Naive thymus-derived CD4-positive, alpha-beta T cell (primary cell): ENCODE measurements at regions not wholly inside any gene's neighbourhood (a gene's known extent, or its start where the extent isn't known, plus 50 kb on each side); places are given as distances from the start of the nearest gene placed in this dataset.

Experiments
- ATAC-seq: fragments of 150-1000 bp; cut with Tn5 transposase; 2 replicates; pipeline ENCODE4 v1.10.0; 2021; ENCODE audit warnings: mild to moderate bottlenecking, moderate library complexity
- CTCF ChIA-PET: fragments of 350-600 bp; sonication (Branson Sonifier 250); formaldehyde crosslinking; loops from one replicate; lab custom pipeline; 2021; ENCODE audit warnings: antibody characterized with exemption; lab: Charles Lee
- POLR2A ChIA-PET: fragments of 350-600 bp; sonication (Branson Sonifier 250); formaldehyde crosslinking; loops from one replicate; lab custom pipeline; 2021; ENCODE audit warnings: antibody characterized with exemption, inconsistent platforms; lab: Charles Lee
- DNase-seq, 9 donors: peaks; one replicate each; pipeline versions ENCODE4 v3.0.0 to v3.0.0-alpha.2; 2020 to 2022; ENCODE audit warnings: mixed read lengths in 1 of 9
- H3K27ac ChIP-seq: one replicate; pipeline ENCODE4 v1.7.0; 2013; ENCODE audit warnings: mild to moderate bottlenecking, low read depth, low read length, moderate library complexity
- H3K27me3 ChIP-seq, 2 donors: one replicate each; pipeline ENCODE4 v1.7.0; 2013; ENCODE audit warnings: low read length in 2 of 2, mild to moderate bottlenecking in 2 of 2, moderate library complexity in 2 of 2; ENCODE audit not compliant: control insufficient read depth in 2 of 2, insufficient read depth in 2 of 2
- H3K36me3 ChIP-seq, 3 experiments: 1 replicate in 2 of 3; 2 replicates in 1 of 3; pipeline ENCODE4 v1.7.0; 2013; ENCODE audit warnings: low read length in 3 of 3, mild to moderate bottlenecking in 3 of 3, moderate library complexity in 1 of 3; ENCODE audit not compliant: insufficient read depth in 3 of 3, control insufficient read depth in 2 of 3
- H3K4me1 ChIP-seq, 2 donors: one replicate each; pipeline ENCODE4 v1.7.0; 2013; ENCODE audit warnings: low read length in 2 of 2, mild to moderate bottlenecking in 2 of 2, moderate library complexity in 1 of 2; ENCODE audit not compliant: control insufficient read depth in 2 of 2, insufficient read depth in 2 of 2
- H3K4me3 ChIP-seq: 2 replicates; pipeline ENCODE4 v1.7.0; 2013; ENCODE audit warnings: mild to moderate bottlenecking, low read length
- H3K9me3 ChIP-seq, 3 experiments: 1 replicate in 2 of 3; 2 replicates in 1 of 3; pipeline ENCODE4 v1.7.0; 2013; ENCODE audit warnings: low read length in 3 of 3; ENCODE audit not compliant: control insufficient read depth in 2 of 3
- H3K27ac Mint-ChIP-seq, 9 donors: one replicate each; pipeline ENCODE4 v1.8.0; 2020 to 2022; ENCODE audit warnings: mixed read lengths in 9 of 9, mild to moderate bottlenecking in 8 of 9, moderate library complexity in 5 of 9, inconsistent platforms in 2 of 9
- H3K27me3 Mint-ChIP-seq, 5 donors: one replicate each; pipeline ENCODE4 v1.8.0; 2021 to 2022; ENCODE audit warnings: mixed read lengths in 5 of 5, mild to moderate bottlenecking in 1 of 5
- H3K36me3 Mint-ChIP-seq, 5 donors: one replicate each; pipeline ENCODE4 v1.8.0; 2020 to 2022; ENCODE audit warnings: mixed read lengths in 5 of 5, mild to moderate bottlenecking in 3 of 5, inconsistent platforms in 1 of 5
- H3K4me1 Mint-ChIP-seq, 7 donors: one replicate each; pipeline ENCODE4 v1.8.0; 2020 to 2022; ENCODE audit warnings: mixed read lengths in 7 of 7, mild to moderate bottlenecking in 3 of 7, inconsistent platforms in 1 of 7
- H3K4me3 Mint-ChIP-seq, 10 donors: one replicate each; pipeline ENCODE4 v1.8.0; 2020 to 2022; ENCODE audit warnings: mild to moderate bottlenecking in 10 of 10, mixed read lengths in 10 of 10, moderate library complexity in 6 of 10, inconsistent platforms in 2 of 10
- H3K9me3 Mint-ChIP-seq, 11 donors: one replicate each; pipeline ENCODE4 v1.8.0; 2020 to 2022; ENCODE audit warnings: mixed read lengths in 11 of 11, mild to moderate bottlenecking in 4 of 11, inconsistent platforms in 1 of 11, moderate library complexity in 1 of 11
- intact Hi-C, 2 donors: fragments of 100-400 bp; cut with micrococcal nuclease; formaldehyde crosslinking; loops; one replicate each; pipeline ENCODE4 v1.15.1; 2023

DNA sequence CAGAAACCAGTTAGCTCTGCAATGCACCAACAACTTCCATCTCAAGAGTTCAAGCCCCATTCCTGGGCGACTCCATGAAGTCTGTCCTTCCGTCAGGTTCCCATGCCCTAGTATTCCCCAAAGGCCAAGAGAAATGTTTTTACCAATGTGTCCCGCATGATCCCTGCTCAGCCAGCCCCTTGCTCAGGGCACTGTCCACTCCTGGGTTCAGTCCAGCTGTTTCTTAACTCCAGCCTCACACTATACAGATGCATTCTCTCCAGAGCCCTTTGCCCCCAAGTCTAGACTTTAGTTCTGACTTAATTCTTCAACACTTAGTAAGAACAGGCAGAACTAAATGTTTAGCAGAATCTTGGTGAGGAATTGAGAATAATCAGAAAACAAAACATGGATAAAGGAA is 497.5 kb downstream of the SOX6 start:
- DNase-seq (no peak), ATAC-seq (no peak)
- peaks cover 0 to 8% (median 3%) of the 10 kb centered on the region in 11 donors for H3K9me3 Mint-ChIP-seq
- intact Hi-C loops, result no loop called here
- Histone ChIP-seq H3K4me1 (no peaks in the 10 kb centered on the region), H3K27me3 (no peaks in the 10 kb centered on the region), H3K4me3 (no peak overlapping the region), H3K27ac (no peak overlapping the region), H3K36me3 (no peaks in the 10 kb centered on the region), H3K9me3 (no peaks in the 10 kb centered on the region)
- H3K27me3 Mint-ChIP-seq, result peaks cover 0 to 10% (median 7%) of the 10 kb centered on the region in 5 donors
- no peak overlapping the region for H3K27ac Mint-ChIP-seq
- H3K4me3 Mint-ChIP-seq, result no peak overlapping the region
- POLR2A ChIA-PET, result no interaction called here
- CTCF ChIA-PET, result no interaction called here
- no peaks in the 10 kb centered on the region for H3K4me1 Mint-ChIP-seq
- H3K36me3 Mint-ChIP-seq, result no peaks in the 10 kb centered on the region

GRCh38 chr11:15859411-15859810 is 496.9 kb downstream of the SOX6 start:
- Mint-ChIP-seq H3K36me3 (no peaks in the 10 kb centered on the region), H3K27me3 (peaks cover 0 to 7% (median 6%) of the 10 kb centered on the region in 5 donors), H3K4me1 (no peaks in the 10 kb centered on the region), H3K27ac (no peak overlapping the region), H3K9me3 (peaks cover 0 to 8% (median 3%) of the 10 kb centered on the region in 11 donors), H3K4me3 (no peak overlapping the region)
- Histone ChIP-seq H3K27me3 (no peaks in the 10 kb centered on the region), H3K27ac (no peak overlapping the region), H3K4me3 (no peak overlapping the region), H3K36me3 (no peaks in the 10 kb centered on the region), H3K9me3 (no peaks in the 10 kb centered on the region), H3K4me1 (no peaks in the 10 kb centered on the region)
- no peak for ATAC-seq
- no peak for DNase-seq
- POLR2A ChIA-PET, result no interaction called here
- CTCF ChIA-PET, result no interaction called here
- intact Hi-C loops, result no loop called here

DNA sequence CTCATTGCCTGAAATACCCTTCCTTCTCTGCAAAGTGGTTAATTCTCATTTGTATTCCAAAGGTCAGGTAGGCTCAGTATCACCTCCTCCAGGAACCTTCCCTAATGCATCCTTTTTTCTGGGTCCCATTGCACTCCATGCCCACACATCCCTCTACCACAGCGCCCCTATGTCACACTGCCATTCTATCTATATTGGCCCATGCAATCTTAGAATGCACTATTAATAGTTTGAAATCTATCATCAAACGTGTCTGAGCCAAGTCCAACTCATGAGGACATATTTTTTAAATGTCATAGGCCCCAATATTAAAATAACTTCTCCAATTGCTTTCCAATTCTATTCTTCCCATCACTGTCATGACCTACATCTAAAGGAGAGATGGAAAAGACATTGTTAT is 495.1 kb downstream of the SOX6 start:
- no peak for DNase-seq
- Histone ChIP-seq H3K9me3 (no peaks in the 10 kb centered on the region), H3K4me3 (no peak overlapping the region), H3K36me3 (no peaks in the 10 kb centered on the region), H3K4me1 (no peaks in the 10 kb centered on the region), H3K27me3 (no peaks in the 10 kb centered on the region), H3K27ac (no peak overlapping the region)
- Mint-ChIP-seq H3K27ac (no peak overlapping the region), H3K4me3 (no peak overlapping the region), H3K9me3 (peaks cover 0 to 9% (median 3%) of the 10 kb centered on the region in 11 donors), H3K36me3 (no peaks in the 10 kb centered on the region), H3K4me1 (no peaks in the 10 kb centered on the region), H3K27me3 (peaks cover 0 to 7% (median 6%) of the 10 kb centered on the region in 5 donors)
- POLR2A ChIA-PET, result no interaction called here
- no peak for ATAC-seq
- CTCF ChIA-PET, result no interaction called here
- intact Hi-C loops, result no loop called here

DNA sequence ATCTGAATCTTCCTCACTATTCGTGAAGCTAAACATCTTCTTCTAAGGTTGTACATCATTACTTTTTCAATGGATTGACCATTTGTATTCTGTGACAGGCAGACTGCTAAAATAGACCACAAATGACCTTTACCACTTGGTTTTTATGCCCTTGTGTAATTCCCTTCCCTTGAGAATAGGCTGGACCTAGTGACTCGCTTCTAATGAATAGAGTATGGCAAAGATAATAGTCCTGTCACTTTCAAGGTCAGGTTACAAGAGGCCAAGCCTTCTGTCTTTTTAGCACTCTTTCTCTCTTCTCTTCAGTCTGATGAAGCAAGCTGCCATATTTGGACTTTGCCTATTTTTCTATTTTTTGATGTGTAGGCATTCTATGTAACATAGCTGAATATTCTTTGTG is 492.9 kb downstream of the SOX6 start:
- H3K4me3 Mint-ChIP-seq, result no peak overlapping the region
- H3K4me1 Mint-ChIP-seq, result no peaks in the 10 kb centered on the region
- Histone ChIP-seq H3K27me3 (no peaks in the 10 kb centered on the region), H3K9me3 (no peaks in the 10 kb centered on the region), H3K4me1 (no peaks in the 10 kb centered on the region), H3K27ac (no peak overlapping the region), H3K4me3 (no peak overlapping the region), H3K36me3 (no peaks in the 10 kb centered on the region)
- H3K27me3 Mint-ChIP-seq, result peaks cover 0 to 7% (median 6%) of the 10 kb centered on the region in 5 donors
- DNase-seq (no peak), ATAC-seq (no peak)
- no peaks in the 10 kb centered on the region for H3K36me3 Mint-ChIP-seq
- intact Hi-C loops, result no loop called here
- H3K9me3 Mint-ChIP-seq, result peaks cover 0 to 7% (median 2%) of the 10 kb centered on the region in 11 donors
- no peak overlapping the region for H3K27ac Mint-ChIP-seq
- POLR2A ChIA-PET, result no interaction called here
- CTCF ChIA-PET, result no interaction called here

GRCh38 chr11:15864026-15864805 is 492.1 kb downstream of the SOX6 start:
- no peaks in the 10 kb centered on the region for H3K36me3 Mint-ChIP-seq
- H3K4me1 Mint-ChIP-seq, result no peaks in the 10 kb centered on the region
- ChIA-PET POLR2A (interaction anchor here (0.7 kb wide), 1 partner anchor 370 kb away, joined by 3 read pairs; no protein-coding TSS in a partner anchor), CTCF (no interaction called here)
- Histone ChIP-seq H3K36me3 (no peaks in the 10 kb centered on the region), H3K4me1 (no peaks in the 10 kb centered on the region), H3K9me3 (no peaks in the 10 kb centered on the region), H3K27ac (no peak overlapping the region), H3K4me3 (no peak overlapping the region), H3K27me3 (no peaks in the 10 kb centered on the region)
- ATAC-seq (no peak), DNase-seq (no peak)
- H3K9me3 Mint-ChIP-seq, result peaks cover 0 to 7% (median 2%) of the 10 kb centered on the region in 11 donors
- peaks cover 0 to 7% (median 6%) of the 10 kb centered on the region in 5 donors for H3K27me3 Mint-ChIP-seq
- intact Hi-C loops, result no loop called here
- no peak overlapping the region for H3K27ac Mint-ChIP-seq
- no peak overlapping the region for H3K4me3 Mint-ChIP-seq

DNA sequence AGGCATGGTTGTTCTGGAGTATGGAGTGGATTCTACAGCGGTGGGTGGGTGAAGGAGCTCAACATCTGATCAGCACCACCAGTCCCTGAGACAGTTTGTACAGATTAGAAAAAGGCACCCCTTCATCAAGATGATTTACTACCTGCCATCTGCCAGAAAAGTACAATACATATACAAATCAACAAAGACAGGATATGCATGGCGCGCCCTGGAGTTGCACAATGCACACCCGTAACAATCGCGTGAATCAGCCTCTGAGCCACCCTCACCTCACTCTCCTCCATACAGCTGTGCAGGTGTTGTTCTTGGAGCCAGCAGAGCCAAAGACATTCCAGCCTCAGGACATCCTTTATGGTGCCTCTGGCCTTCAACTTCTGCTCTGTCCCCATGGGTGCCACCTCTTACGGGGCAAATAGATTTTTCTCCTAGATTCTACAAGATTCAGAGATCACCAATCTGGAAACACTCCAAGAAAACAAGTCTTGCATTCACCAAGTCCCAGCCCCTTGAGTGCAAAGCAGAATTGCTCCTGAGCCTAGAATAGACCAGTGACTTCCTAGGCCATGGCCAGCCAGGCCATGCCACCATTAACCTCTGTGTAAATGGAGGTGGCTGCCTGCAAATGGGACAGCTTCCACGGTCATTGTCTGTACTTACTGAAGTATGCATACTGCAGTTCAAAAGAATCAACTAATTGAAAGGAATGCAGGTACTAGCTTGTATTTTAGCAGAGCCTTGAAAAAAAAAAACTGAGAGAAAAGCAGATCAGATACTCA is 490.9 kb downstream of the SOX6 start:
- intact Hi-C loops, result no loop called here
- H3K4me3 Mint-ChIP-seq, result no peak overlapping the region
- no peaks in the 10 kb centered on the region for H3K27me3 ChIP-seq
- no peaks in the 10 kb centered on the region for H3K36me3 Mint-ChIP-seq
- no peaks in the 10 kb centered on the region for H3K9me3 ChIP-seq
- no peaks in the 10 kb centered on the region for H3K36me3 ChIP-seq
- H3K27ac Mint-ChIP-seq, result no peak overlapping the region
- H3K4me1 Mint-ChIP-seq, result no peaks in the 10 kb centered on the region
- H3K4me1 ChIP-seq, result no peaks in the 10 kb centered on the region
- CTCF ChIA-PET, result no interaction called here
- ATAC-seq (no peak), DNase-seq (no peak)
- peaks cover 0 to 7% (median 6%) of the 10 kb centered on the region in 5 donors for H3K27me3 Mint-ChIP-seq
- POLR2A ChIA-PET, result no interaction called here
- H3K9me3 Mint-ChIP-seq, result peaks cover 0 to 7% (median 2%) of the 10 kb centered on the region in 11 donors
- no peak overlapping the region for H3K4me3 ChIP-seq
- no peak overlapping the region for H3K27ac ChIP-seq
